ENCODE measurements at regions not wholly inside any gene's neighbourhood (a gene's known extent, or its start where the extent isn't known, plus 50 kb on each side); places are given as distances from the start of the nearest gene placed in this dataset.

DNA sequence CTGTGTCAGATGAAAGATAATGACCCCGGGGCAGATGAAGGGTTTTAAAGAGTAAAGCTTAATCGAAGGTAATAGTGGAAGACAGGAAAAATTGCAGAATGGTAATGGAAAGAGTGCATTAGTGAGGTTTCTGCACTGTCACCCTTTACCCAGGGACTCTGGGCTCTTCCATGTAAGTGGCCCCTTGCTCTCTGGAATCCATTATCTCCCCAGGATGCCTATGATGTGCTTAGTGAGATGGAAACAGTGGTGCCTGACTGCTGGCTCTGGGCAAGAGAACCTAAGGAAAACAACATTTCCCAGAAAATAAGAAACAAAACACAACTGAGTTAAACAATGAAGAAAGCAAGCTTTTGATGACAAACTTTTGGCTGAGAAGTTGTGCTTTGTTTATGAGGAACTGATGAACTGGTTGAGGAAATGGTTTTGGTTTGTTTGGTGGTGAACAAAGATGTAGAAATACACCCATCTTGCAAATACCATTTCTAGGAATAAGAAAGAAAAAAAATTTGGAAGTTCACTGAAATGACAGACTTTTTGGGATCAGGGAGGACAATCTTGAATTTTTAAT is 119.9 kb upstream of the RASGRP1 start:
- no peak for DNase-seq (ENCODE audit: insufficient read length, low spot score, missing footprints)
- TF ChIP-seq, protein P1, sequence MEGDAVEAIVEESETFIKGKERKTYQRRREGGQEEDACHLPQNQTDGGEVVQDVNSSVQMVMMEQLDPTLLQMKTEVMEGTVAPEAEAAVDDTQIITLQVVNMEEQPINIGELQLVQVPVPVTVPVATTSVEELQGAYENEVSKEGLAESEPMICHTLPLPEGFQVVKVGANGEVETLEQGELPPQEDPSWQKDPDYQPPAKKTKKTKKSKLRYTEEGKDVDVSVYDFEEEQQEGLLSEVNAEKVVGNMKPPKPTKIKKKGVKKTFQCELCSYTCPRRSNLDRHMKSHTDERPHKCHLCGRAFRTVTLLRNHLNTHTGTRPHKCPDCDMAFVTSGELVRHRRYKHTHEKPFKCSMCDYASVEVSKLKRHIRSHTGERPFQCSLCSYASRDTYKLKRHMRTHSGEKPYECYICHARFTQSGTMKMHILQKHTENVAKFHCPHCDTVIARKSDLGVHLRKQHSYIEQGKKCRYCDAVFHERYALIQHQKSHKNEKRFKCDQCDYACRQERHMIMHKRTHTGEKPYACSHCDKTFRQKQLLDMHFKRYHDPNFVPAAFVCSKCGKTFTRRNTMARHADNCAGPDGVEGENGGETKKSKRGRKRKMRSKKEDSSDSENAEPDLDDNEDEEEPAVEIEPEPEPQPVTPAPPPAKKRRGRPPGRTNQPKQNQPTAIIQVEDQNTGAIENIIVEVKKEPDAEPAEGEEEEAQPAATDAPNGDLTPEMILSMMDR (IDR thresholded peaks at IDR 0.05; ENCODE audit: extremely low read depth, low read depth, low read length), result no peak

DNA sequence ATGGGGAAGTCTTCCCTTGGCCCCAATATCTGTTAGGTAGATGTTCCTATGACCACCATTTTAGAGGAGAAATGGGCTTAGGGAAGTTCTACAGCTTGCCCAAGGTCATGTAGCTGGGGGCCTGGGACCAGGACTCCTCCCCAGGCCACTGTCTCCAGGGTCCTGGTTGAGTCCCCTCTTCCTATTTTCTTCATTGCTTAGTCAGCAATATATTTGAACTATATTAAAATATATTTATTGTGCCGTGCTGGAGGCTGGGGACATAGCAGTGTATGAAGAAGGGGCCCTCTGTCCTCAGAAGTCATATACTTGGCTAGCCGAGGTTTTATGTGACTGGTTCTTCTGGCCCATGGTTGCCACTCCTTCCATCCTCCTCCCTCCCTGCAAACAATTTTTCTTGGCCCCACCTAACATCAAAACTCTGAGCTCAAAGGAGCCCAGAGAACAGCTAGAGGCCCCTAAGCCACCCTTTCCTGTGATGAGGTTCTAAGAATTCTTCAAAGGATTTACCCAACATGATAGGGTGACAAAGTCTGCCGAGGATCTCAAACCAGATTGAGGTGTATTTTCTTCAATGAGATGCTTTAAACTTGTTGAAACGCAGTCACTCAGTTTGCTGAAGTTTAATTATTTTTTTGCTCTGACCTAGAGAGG is 121.2 kb upstream of the RASGRP1 start:
- H3K79me2 ChIP-seq (ENCODE audit: insufficient read depth, low read length), result no peaks in the 10 kb centered on the region
- H3K4me1 ChIP-seq (ENCODE audit: insufficient read depth, low read length), result no peaks in the 10 kb centered on the region
- no peaks in the 10 kb centered on the region for H3K27me3 ChIP-seq (ENCODE audit: insufficient read depth, low read length)
- H4K20me1 ChIP-seq (ENCODE audit: insufficient read depth, low read length), result no peaks in the 10 kb centered on the region
- TF ChIP-seq, protein P1 (IDR thresholded peaks at IDR 0.05; ENCODE audit: extremely low read depth, low read depth, low read length), result no peak
- H3K4me2 ChIP-seq (ENCODE audit: insufficient read depth, low read length), result no peak overlapping the region
- no peaks in the 10 kb centered on the region for H3K36me3 ChIP-seq (ENCODE audit: insufficient read depth, low read length)
- H3K4me3 ChIP-seq (ENCODE audit: insufficient read depth, low read length), result no peak overlapping the region
- H2AFZ ChIP-seq (ENCODE audit: low read length), result no peak overlapping the region
- no peak for DNase-seq (ENCODE audit: insufficient read length, low spot score, missing footprints)
- H3K27ac ChIP-seq (ENCODE audit: low read depth, low read length), result no peak overlapping the region
- H3K9me3 ChIP-seq (ENCODE audit: low read depth, low read length), result no peaks in the 10 kb centered on the region

More for the DNA sequence above, 119.9 kb upstream of the RASGRP1 start:
- Histone ChIP-seq H3K4me3 (ENCODE audit: insufficient read depth, low read length) (no peak overlapping the region), H3K27ac (ENCODE audit: low read depth, low read length) (no peak overlapping the region), H3K36me3 (ENCODE audit: insufficient read depth, low read length) (no peaks in the 10 kb centered on the region), H4K20me1 (ENCODE audit: insufficient read depth, low read length) (no peaks in the 10 kb centered on the region), H3K27me3 (ENCODE audit: insufficient read depth, low read length) (peaks cover 3% of the 10 kb centered on the region), H3K4me1 (ENCODE audit: insufficient read depth, low read length) (no peaks in the 10 kb centered on the region), H3K4me2 (ENCODE audit: insufficient read depth, low read length) (no peak overlapping the region), H2AFZ (ENCODE audit: low read length) (no peak overlapping the region), H3K9me3 (ENCODE audit: low read depth, low read length) (no peaks in the 10 kb centered on the region), H3K79me2 (ENCODE audit: insufficient read depth, low read length) (no peaks in the 10 kb centered on the region)

DNA sequence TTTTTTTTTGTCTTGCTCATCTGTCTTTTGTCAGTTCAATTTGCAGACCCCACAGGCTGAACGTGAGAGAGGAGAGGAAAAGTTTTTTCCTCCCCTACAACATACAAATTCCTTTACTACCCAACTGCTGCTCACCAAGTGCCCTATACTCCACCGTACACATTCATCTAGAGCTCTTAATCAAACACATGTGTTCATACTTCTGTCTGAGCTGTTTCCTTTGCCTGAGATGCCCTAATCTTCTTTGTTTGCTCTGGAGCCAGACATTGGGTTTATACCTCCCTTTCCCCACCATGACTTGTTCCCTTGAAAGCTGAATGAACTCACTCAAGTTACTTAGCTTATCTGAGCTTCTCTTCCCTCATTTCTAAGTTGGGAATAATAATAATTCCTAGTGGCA is 122.7 kb upstream of the RASGRP1 start:
- H3K27ac ChIP-seq (ENCODE audit: low read depth, low read length), result no peak overlapping the region
- no peak overlapping the region for H2AFZ ChIP-seq (ENCODE audit: low read length)
- H3K4me3 ChIP-seq (ENCODE audit: insufficient read depth, low read length), result no peak overlapping the region
- H3K36me3 ChIP-seq (ENCODE audit: insufficient read depth, low read length), result no peaks in the 10 kb centered on the region
- H4K20me1 ChIP-seq (ENCODE audit: insufficient read depth, low read length), result no peaks in the 10 kb centered on the region
- no peaks in the 10 kb centered on the region for H3K79me2 ChIP-seq (ENCODE audit: insufficient read depth, low read length)
- DNase-seq (ENCODE audit: insufficient read length, low spot score, missing footprints), result no peak
- no peaks in the 10 kb centered on the region for H3K27me3 ChIP-seq (ENCODE audit: insufficient read depth, low read length)
- no peaks in the 10 kb centered on the region for H3K9me3 ChIP-seq (ENCODE audit: low read depth, low read length)
- H3K4me2 ChIP-seq (ENCODE audit: insufficient read depth, low read length), result no peak overlapping the region
- TF ChIP-seq, protein P1 (IDR thresholded peaks at IDR 0.05; ENCODE audit: extremely low read depth, low read depth, low read length), result no peak
- H3K4me1 ChIP-seq (ENCODE audit: insufficient read depth, low read length), result no peaks in the 10 kb centered on the region

DNA sequence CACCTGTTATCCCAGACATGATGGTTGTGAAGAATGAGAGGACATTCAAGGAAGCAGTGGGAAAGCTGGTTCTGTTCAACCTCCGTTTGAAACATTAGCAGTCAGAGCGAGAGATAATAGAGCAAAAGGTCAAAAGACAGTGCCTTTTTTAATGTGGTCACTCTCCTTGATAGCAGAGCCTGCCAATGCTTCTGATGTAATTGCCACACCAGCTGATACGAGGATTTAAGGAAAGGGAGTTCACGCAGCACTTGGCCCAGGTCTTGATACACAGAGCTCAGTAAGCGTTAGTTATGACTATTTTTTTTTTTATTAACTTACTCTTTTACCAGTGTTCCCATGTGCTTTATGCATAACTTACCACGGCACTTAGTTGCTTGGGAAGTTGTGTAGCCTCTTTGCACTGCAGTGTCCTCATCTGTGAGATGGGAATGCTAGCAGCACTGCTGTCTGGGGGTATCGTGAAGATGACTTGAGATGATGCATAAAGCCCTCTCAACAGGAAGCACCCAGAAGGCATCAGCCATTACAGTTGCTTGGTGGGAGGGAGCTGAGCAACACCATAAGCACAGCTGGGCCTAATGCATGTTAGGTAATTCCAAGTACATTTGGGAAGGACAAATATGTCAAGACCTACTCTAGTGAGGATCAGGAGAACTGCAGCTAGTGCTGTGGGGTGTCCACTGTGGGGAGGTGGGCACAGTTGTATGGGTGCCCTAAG is 123.3 kb upstream of the RASGRP1 start:
- DNase-seq (ENCODE audit: insufficient read length, low spot score, missing footprints), result no peak

More for the DNA sequence above, 123.3 kb upstream of the RASGRP1 start:
- Histone ChIP-seq H2AFZ (ENCODE audit: low read length) (no peak overlapping the region), H3K27me3 (ENCODE audit: insufficient read depth, low read length) (no peaks in the 10 kb centered on the region), H3K4me2 (ENCODE audit: insufficient read depth, low read length) (no peak overlapping the region), H4K20me1 (ENCODE audit: insufficient read depth, low read length) (no peaks in the 10 kb centered on the region), H3K9me3 (ENCODE audit: low read depth, low read length) (no peaks in the 10 kb centered on the region), H3K4me1 (ENCODE audit: insufficient read depth, low read length) (no peaks in the 10 kb centered on the region), H3K36me3 (ENCODE audit: insufficient read depth, low read length) (no peaks in the 10 kb centered on the region), H3K27ac (ENCODE audit: low read depth, low read length) (no peak overlapping the region), H3K4me3 (ENCODE audit: insufficient read depth, low read length) (no peak overlapping the region), H3K79me2 (ENCODE audit: insufficient read depth, low read length) (no peaks in the 10 kb centered on the region)
- TF ChIP-seq, protein P1 (IDR thresholded peaks at IDR 0.05; ENCODE audit: extremely low read depth, low read depth, low read length), result no peak

All from osteoblast (primary cell).